Fibroblast of the conjunctiva (primary cell): ENCODE measurements at regions not wholly inside any gene's neighbourhood (a gene's known extent, or its start where the extent isn't known, plus 50 kb on each side); places are given as distances from the start of the nearest gene placed in this dataset.
A peak's percentile ranks its signal among the peaks of the same experiment; 100 is the strongest.
"Not testable (repeated sequence)": the region's sequence is repeated elsewhere in the genome, so short reads cannot be mapped to it uniquely, and the experiment has no call there.

Source experiments
- DNase-seq: peaks from one replicate; pipeline ENCODE4 v3.0.0-alpha.2; 2010; ENCODE audit warnings: low read depth

DNA sequence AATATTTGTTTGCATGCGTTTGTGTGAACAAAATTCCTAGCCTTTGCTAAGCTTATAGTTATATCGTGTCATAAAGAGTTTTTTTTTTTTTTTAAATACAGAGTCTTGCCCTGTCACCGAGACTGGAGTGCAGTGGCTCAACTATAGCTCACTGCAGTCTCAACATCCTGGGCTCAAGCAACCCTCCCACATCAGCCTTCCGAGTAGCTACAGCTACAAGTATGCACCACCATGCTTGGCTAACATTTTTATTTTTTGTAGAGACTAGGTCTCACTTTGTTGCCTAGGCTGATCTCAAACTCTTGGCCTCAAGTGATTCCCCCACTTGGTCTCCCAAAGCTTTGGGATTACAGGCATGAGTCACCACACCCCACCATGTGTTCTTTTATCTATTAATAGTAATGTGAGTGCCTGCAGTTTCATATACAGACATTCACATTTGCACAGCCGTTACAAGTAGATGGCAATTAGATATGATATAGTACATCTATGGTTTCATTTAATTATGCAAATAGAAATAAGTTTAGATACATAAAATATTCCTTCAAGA, 848.6 kb downstream of the PDCD6IP start:
- no peak for DNase-seq

DNA sequence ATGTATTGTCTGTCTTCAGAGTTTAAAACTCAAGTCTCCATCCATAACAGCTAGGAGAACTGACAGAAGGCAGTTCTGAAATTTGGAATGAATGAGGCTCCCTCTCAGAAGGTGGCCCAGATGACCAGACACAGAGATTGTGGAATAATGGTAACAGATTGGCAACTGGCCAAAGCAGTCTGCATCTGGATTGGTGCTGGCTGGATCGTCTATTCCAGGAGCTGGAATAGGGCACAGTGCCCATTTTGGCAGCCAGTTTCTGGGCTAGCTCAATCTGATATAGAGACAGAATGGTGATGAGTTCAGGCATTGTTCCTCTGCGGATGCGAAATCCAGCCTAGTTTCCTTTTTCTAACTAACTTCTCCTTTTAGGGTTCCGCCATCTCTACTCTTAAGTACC, 851.7 kb downstream of the PDCD6IP start:
- no peak for DNase-seq

DNA sequence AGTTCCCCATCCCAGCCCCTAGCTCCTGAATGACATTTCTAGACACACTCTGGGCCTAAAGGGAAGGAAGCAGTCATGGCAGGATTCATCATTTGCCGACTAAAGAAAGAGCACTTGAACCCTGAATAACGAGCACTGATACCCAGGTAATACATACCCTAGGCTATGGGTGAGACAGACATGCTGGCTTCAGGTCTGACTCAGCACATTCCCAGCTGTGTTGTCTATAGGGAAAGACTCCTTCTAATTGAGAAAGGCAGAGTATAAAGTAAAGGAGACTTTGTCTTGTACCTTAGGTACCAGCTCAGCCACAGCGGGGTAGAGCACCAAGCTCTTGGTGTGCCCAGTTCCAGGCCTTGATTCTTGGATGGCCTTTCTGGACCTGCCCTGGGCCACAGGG, 870.5 kb downstream of the PDCD6IP start:
- DNase-seq = no peak

DNA sequence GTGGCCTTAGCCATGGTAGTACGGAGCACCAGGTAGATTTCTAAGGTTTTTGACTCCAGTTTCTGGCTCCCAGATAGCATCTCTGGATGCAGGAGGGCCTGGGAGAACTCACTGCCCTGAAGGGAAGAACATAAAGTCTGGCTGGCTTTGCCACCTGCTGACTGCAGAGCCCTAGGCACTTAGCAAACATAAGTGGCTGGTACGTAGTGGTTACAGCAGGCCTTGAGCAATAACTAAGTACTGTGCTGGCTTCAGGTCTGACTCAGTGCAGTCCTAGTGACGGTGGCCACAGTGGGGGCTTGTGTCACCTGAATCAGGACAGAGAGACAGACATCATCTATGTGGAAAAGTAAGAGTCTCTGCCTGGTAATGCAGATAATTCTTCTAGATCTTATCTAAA, 871.1 kb downstream of the PDCD6IP start:
- no peak for DNase-seq

DNA sequence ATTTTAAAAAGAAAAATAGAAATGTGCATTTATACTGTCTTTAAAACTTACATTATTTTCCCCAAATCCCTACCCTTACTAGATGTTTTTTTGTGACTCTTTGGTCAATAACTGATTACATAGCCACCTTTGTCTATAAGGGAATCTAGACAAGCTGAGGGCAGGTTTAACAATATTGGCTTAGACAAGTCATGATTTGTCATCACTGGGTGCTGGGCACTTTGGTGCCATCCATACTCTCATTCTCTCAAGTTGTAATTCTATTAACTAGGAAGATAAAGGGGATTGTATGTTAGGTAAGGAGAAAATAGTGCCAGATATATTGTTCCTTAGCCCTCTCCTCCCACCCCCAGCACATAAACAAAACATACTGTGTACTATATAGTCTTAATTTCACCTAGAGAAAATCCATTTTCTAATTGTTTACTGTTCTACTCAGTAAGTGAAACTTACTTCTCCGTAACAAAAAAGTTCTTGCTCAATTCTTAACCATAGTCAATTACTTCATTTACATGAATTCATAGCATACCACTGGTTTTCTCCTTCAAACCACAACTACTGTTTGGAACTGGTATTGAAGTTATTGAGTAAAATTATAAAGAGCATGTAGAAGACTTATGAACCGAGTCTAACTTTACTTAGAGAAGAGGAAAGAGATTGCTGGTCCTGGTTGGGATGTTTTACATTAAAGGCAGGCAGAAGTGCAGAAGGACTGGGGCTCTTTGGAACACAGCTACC, 877.1 kb downstream of the PDCD6IP start:
- no peak for DNase-seq

DNA sequence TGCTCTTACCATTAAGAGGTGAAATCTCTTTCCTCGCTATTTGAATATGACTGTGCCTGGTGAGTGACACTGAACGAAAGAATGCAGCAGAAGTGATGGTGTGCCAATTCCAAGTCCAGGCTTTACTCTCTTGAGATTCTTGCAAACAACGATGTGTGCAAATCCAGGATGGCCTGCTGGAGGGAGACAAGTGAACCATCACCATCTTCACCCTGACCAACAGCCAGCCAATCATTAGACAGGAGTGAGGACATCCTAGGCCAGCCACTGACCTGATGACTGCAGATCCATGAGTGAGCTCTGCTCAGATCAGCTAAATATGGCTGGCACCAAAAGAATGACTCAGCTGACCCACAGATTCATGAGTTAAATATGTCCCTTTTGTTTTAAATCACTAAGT, 878.0 kb downstream of the PDCD6IP start:
- DNase-seq = no peak

DNA sequence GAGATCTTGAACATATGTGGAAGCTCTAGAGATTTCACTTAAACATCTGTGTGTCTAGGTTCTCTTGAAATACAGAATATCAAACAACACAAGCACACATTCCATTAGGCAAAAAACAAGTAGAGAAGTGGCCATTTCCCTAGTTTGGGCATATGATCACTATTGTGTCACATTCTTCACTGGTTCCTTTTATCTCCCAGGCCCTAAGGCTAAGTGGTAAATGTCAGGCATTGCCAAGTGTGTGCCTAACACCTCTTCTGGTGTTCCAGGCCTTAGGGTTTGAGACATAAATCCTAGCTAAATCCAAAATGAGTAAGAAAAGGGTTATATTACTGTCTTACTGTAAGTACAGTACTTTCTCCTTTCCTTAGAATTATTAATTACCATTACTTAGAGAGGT, 880.1 kb downstream of the PDCD6IP start:
- DNase-seq = no peak

DNA sequence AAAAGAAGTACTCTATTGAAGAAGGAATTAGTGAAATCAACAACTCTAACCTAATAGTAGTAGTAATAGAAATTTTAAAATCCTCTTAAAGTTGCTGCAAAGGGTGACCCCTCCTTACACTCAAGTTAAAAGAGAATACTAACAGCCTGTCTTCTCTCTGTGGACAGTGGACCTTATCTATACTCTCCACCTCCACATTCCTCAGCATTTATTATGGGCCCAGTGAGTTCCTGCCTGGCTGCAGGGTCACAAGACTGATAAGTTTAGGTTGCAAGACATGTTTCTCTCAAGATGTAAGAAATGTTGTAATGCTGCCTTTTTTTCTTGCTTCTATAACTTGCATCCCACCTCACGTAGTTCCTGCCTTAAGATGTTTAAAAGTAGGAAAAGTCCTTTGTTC, 880.6 kb downstream of the PDCD6IP start:
- not testable (repeated sequence) for DNase-seq

DNA sequence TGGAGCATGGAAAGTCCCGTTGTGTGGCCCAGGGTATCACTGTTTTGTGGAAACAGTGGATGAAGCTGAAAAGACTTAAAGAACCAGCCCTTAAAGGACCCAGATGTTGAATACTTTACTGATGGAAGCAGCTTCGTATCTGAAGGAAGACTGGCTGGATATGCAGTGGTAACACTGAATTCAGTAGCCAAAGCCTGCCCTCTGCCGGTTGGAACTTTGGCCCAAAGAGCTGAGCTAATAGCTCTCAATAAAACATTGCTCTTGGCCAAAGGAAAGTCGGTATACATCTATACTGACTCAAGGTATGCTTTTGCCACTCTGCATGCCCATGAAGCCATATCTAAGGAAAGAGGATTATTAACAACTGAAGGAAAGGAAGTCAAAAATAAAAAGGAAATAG, 885.4 kb downstream of the PDCD6IP start:
- DNase-seq = peak; percentile 5

DNA sequence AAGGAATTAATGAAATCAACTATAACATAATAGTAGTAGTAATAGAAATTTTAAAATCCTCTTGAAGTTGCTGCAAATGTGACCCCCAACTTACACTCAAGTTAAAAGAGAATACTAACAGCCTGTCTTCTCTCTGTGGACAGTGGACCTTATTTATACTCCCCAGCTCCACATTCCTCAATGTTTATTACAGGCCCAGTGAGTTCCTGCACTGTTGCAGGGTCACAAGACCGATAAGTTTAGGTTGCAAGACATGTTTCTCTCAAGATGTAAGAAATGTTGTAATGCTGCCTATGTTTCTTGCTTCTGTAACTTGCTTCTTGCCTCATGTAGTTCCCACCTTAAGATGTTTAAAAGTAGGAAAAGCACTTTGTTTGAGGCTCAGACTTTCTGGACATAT, 888.1 kb downstream of the PDCD6IP start:
- no peak for DNase-seq

DNA sequence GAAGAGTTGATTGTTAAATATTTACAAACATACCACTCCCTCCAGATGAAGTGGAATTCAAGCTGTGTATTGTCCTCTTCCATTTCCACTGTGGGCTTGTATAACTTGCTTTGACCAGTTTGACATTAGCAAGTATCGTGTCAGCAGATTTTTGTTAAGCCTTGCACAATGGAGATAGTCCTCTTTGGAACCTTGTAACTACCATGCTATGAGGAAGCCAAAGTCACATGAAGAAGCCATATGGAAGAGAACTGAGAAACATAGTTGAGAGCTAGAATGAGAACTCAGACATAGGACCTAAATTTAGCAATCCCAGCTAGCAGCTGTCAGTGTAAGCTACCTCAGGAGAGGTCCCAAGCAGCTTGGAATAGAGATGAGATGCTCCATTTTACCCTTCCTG, 889.2 kb downstream of the PDCD6IP start:
- DNase-seq = no peak

DNA sequence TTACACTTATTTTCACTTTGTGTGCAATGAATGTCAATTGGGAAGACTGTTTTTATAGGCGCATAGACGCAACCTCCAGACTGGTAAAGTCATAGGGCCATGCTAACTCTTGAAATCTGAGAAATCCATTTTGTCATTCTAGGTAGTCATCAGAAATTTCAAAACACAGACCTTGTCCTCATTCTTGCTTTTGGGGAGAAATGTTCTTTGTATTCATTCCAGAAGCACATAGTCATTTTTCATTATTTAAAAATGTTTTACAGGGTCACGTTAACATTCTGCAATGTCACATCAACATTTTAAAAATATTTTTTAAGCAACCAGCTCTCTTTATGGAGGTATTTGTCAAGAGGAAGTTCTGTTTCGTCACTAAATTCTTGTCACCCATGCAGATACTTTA, 898.4 kb downstream of the PDCD6IP start:
- no peak for DNase-seq

DNA sequence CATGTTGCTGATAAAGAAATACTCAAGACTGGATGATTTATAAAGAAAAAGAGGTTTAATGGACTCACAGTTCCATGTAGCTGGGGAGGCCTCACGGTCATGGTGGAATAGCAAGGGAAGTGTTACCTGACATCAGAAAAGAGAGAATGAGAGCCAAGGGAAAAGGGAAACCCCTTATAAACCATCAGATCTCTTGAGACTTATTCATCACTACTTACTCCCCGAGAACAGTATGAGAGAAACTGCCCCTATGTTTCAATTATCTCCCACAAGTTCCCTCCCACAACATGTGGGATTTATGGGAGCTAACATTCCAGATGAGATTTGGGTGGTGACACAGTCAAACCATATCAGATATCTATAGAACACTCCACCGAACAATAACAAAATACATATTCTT, 904.6 kb downstream of the PDCD6IP start:
- no peak for DNase-seq

DNA sequence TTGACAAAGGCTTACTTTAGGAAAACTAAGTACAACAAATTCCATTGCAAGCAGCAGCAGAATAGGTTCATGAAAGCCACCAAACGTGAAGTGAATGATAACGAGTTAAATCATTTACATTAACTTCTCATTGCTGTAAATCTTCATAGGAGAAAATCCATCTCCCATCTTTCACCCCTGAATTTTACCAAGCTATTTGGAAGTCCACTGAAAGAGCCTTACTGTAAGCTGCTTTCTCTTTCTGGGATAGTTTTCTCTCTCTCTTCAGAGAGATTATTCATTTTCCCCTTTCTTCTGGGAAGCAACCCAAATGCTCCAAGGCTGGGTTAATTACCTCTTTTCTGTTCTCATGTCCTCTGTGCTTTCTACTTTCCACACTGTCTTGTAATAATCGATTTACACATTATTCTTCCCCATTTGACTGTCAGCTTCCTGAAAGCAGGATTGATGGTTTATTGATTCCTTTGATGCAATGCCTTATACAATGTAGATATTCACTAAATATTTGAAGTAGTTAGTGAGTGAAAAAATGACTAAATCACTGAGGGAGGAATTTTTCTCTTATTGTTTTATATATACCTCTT, 914.3 kb upstream of the ARPP21 start:
- DNase-seq = no peak

DNA sequence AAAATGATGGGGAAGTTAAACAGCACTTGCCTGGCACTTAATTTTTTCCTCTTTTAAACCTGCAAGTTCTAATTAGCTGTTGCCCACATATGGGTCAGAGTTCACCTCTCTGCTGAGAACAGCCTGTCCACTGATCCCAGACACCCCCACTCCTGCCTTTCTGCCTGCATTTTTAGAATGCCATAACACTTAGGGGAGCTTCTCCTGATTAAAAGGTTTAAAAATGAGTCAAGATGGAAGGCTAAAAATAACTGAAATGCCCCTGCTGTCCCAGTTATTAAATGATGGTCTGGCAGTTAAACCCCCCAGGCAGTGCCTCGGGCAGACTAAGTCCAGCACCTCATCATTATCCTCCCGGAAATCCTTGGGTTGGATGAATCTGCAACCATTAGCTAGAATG, 913.6 kb upstream of the ARPP21 start:
- DNase-seq = no peak

DNA sequence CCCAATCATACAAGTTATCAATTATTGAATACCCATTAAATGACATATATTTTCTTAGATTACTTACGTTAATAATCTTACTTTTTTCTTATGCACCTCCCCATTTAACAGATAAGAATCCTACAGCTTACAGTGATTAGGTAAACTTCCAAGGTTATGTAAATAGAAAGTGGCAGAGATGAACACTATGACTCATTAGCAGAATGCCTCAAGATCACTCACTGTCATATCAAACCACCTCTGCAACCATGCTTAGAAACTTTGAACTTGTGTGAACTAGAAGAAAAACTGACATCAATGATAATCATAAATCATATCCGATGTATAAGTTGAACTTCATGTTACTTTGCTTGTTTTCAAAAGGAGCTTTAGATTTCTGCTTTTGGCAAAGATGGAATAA, 911.6 kb upstream of the ARPP21 start:
- no peak for DNase-seq

DNA sequence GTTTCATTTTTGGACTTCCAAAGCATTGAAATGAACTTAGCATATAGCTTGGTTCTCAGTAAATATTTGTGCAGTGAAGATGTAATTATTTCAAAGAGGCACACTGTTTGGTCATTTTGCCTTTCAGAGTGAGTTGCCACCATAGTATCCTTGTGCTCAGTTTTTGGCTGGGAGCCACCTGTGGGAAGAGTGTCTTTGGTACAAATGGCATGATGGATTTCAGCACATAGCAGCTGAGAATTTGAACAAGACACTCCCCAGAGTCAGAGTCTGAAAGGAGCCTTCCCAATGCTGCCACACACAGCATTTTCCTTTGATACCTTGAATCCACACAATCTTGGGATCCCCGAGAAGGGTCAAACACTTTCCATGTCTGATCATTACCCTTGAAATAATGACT, 897.2 kb upstream of the ARPP21 start:
- no peak for DNase-seq

DNA sequence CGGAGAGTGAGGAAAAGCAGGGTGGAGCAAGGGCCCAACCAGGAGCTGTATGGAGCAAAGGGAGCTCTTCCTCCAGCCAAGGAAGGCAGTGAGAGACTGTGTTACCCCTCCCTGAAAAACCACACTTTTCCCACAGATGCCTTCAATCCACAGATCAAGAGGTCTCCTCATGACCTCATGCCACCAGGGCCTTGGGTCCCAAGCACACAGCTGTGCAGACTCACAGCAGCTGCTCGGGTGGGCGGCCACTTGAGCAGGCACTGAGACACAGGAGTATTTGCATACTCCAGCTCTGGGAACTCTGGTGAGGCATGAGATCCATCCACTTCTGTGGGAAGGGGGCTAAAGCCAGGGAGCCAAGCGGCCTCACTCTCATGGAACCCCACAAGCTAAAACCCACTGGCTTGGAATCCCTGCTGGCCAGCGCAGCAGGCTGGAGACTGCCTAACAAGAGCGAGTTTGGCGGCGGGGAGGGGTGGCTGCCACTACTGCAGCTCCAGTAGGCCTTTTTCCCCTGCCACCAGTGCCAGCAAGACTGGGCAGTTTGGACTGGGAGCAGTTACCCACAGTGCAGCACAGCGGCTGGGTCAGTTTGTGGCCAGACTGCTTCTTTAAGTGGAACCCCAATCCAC, 880.6 kb upstream of the ARPP21 start:
- no peak for DNase-seq

DNA sequence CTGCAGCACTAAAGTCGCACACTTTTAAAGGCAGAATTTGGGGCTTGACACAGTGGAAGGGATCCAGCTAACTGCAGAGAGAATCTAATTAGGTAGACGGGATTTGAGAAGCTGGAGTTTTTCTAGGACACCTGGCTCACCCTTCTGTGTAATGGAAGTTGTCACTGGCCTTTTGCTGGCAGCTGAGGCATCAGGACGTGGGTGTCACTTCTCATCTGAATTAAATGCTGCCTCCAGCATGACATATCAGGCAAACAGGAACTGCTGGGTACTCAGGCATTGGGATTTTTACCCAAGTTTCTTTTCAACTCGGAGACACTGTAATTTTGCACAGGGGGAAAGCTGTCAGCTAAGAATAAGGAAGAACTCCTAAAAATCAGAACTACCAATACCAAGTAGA, 861.9 kb upstream of the ARPP21 start:
- DNase-seq = no peak

DNA sequence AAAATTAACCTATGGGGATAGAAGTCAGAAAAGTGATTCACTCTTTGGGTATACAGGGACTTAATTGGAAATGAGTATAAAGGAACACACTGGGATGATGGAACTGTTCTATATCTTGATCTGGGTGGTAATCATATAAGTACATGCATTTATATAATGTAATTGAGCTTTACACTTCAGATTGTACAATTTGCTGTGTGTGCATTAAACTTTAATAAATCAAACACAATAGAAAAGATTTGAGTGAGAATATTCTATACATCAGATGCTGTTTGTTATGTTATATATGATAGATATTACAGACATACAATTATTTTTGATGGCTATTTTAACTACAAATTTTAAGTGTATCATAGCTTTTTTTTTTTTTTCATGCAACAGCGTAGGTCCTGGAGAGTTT, 860.2 kb upstream of the ARPP21 start:
- no peak for DNase-seq

DNA sequence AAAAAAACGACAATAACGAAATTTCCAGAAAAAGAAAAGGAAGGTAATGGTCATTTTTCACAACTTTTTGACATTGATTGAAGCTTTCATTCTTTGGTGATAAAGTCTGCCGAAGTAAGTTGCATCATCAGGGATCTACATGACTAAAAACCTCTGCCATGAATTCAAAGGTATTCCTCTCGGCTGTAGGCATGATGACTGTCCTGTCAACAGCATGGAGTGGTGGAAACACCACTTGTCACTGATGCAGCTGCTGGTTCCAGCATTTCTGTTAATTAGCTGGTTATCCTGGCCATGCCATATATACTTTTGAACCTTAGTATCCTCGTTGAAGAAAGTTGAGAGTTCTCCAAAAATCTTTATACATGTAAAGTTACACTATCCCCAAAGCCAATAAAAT, 859.0 kb upstream of the ARPP21 start:
- no peak for DNase-seq

DNA sequence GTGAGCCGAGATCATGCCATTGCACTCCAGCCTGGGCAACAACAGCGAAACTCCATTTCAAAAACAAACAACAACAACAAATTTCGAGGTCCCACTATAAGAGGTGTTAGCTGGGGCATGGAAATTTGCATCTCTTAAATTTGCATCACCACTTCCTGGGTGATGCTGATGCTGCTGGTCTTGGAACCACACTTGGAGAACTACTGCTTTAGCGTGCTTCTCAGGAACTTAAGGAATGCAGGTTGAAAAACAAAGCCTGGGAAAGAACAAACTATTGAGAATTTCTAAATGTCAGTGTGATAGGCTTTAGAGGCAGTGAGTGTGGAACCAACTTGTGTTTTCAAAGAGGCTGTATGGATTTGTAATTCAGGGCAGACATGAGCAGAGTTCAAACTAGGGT, 858.4 kb upstream of the ARPP21 start:
- DNase-seq = no peak

DNA sequence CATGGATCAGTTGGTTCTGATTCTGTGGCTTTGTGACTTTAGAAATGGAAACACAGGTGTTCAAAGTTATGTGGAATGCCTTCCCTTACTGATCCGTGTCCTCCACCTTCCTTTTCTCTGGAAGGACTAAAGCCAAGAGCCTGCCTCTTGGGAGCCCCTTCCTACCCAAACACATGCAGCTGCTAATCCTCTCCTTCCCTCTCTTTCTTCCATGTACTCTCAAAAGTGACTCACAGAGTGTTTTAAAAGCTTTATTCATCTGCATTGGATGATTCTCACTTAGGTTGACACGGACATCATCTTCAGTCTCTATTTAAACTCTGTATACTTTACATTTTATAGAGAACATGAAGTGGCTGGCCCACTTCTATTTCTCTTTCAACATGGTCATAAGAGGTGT, 856.5 kb upstream of the ARPP21 start:
- DNase-seq = no peak

DNA sequence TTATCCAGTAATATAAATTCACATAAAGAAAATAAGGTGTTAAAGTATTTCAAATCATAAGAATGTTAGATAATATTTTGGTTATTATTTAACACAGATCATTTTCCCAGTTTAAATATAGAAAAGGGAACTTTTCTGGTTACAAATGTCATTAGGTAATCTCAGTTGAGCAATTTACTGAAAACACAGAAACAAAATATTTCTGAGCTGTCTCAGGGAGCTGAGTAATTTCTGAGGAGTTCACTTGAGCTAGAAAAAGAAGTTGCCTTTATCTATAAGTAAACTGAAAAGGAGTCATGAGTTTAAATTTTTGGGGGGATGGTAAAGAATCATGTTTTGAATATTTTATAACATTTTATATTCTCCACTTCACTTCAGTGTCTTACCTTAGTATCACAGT, 855.4 kb upstream of the ARPP21 start:
- DNase-seq = no peak
